ENCODE measurements at regions not wholly inside any gene's neighbourhood (a gene's known extent, or its start where the extent isn't known, plus 50 kb on each side); places are given as distances from the start of the nearest gene placed in this dataset.

DNA sequence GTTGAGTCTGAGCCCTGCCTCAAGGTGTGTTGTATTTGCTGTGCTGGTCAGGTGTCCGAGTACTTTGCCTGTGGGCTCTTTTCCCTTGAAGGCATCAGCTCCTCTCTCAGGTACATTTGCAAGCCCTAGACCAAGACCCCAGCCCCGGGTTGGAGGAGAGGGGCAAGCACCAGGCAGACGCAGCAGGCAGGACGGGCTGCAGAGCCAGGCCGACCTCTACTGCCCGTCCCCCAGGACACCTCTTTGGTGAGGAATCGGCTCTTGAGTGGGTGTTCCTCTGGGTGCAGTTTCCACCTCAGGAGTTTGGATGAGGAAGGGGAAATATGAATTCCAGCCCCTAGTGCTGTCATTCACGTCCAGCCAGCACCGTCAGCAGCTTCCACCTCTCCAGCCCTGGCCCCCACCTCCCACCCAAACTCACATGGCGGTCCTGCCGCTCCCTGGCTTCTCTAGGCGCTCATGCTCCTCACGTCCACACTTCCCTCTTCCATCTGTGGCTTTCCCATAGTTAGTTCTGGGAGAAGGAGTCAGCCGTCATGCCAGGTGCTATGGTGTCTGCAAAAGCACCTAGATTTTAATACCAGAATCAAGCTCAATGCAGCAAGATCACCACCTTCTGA, 183.9 kb downstream of the DLL1 start:
- DNase-seq (ENCODE audit: low read depth): no peak
- TF ChIP-seq, protein P1, sequence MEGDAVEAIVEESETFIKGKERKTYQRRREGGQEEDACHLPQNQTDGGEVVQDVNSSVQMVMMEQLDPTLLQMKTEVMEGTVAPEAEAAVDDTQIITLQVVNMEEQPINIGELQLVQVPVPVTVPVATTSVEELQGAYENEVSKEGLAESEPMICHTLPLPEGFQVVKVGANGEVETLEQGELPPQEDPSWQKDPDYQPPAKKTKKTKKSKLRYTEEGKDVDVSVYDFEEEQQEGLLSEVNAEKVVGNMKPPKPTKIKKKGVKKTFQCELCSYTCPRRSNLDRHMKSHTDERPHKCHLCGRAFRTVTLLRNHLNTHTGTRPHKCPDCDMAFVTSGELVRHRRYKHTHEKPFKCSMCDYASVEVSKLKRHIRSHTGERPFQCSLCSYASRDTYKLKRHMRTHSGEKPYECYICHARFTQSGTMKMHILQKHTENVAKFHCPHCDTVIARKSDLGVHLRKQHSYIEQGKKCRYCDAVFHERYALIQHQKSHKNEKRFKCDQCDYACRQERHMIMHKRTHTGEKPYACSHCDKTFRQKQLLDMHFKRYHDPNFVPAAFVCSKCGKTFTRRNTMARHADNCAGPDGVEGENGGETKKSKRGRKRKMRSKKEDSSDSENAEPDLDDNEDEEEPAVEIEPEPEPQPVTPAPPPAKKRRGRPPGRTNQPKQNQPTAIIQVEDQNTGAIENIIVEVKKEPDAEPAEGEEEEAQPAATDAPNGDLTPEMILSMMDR (IDR thresholded peaks at IDR 0.05; ENCODE audit: control insufficient read depth, insufficient read depth, low read depth, low read length, missing control alignments): no peak

DNA sequence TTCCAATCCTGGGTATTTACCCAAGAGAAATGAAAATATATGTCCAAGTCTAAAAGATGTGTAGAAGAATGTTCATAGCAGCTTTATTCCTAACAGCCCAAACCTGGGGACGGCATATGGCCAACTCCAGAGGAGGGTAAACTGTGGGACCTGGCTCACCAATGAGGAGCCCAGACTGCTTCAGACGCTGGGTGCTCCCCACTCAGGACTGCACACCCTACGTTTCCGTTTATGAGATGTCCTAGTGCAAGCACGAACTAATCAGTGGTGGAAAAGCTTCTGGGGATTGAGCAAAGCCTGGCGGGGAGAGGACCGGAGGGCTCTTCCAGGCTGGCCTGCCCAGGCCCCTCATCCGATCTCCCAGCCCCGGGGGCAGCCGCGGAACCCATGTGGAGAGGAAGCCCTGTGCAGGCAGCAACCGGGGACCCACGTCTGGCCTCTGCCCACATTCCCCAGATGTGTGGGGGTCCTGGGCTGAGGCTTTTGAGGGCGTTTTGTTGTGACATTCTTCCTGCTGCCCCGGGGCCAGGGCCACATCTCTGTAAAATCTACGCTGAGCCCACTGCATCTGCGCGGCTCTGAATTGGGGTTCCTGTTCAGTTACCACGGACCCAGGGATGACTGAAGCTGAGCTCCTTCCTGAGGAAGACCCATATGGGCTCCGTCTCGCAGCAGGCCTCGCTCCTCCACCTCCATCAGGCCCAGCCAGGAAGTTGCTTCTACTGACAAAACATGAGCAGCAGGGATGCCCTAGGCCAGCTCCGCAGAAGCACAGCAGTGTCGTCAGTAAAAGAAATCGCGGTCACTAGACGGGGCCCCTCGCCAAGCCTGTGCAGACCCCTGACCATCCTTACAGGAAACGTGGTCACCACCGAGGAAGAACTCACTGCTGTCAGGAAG, 188.0 kb downstream of the DLL1 start:
- no peak overlapping the region for H3K4me3 ChIP-seq (ENCODE audit: control insufficient read depth, low read depth, low read length)
- TF ChIP-seq, protein P1 (IDR thresholded peaks at IDR 0.05; ENCODE audit: control insufficient read depth, insufficient read depth, low read depth, low read length, missing control alignments): no peak
- DNase-seq (ENCODE audit: low read depth): no peak

More for the DNA sequence above, 183.9 kb downstream of the DLL1 start:
- H3K4me3 ChIP-seq (ENCODE audit: control insufficient read depth, low read depth, low read length): no peak overlapping the region

DNA sequence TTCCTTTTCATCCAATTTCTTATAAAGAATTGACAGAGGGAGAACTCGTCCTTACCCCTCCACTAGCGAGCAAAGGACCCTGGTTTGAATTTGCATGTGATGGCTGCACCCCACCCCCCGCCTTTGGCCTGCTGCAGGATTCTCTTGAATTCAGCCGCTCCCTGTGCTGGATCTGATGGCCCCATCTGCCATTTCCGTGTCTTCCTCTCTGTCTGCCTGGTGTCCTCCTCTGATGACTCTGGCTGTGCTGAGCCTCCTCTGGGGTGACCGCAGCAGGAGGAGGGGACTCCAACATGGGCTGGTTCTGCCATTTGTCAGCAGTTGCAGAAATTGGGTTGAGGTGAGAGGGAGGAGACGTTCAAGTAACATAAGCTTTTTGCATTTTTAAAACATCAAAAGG, 188.8 kb downstream of the DLL1 start:
- DNase-seq (ENCODE audit: low read depth): no peak
- TF ChIP-seq, protein P1 (IDR thresholded peaks at IDR 0.05; ENCODE audit: control insufficient read depth, insufficient read depth, low read depth, low read length, missing control alignments): no peak

DNA sequence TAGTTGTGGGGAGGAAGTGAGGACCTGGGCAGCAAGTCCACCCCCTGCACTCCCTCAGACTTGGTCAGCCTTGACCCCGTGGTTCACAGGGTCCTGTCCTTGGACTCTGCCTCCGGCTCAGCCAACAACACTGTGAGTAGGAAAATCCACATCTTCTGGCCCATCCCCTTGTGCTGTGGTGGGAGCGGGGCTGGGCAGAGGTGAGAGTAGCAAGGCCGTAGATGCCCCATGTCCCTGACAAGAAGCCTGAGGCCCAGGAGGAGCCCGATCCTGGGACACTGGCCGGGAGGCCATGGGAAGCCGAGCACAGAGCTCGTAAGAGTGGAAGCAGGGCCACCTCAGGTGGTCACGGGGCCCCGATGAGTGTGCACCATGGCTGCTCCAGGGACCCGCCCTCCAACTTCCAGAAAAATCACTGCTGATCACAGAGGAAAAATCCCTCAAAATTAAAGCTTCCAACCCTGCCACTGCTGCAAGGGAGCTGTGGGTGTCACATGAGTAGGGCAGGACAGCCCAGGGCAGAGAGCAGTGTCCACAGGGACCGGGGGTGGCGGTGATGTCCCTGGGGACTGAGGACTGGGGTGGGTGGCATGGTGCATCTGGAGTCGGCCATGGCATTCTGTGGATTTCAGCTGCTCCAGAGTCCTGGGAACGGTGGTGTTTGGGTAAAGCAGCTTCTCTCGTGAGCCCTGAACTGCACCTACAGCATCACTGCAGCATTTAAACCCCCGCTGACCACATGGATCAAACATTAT, 189.4 kb downstream of the DLL1 start:
- TF ChIP-seq, protein P1 (IDR thresholded peaks at IDR 0.05; ENCODE audit: control insufficient read depth, insufficient read depth, low read depth, low read length, missing control alignments): no peak
- no peak overlapping the region for H3K4me3 ChIP-seq (ENCODE audit: control insufficient read depth, low read depth, low read length)
- DNase-seq (ENCODE audit: low read depth): no peak

More for the DNA sequence above, 188.8 kb downstream of the DLL1 start:
- H3K4me3 ChIP-seq (ENCODE audit: control insufficient read depth, low read depth, low read length): no peak overlapping the region

DNA sequence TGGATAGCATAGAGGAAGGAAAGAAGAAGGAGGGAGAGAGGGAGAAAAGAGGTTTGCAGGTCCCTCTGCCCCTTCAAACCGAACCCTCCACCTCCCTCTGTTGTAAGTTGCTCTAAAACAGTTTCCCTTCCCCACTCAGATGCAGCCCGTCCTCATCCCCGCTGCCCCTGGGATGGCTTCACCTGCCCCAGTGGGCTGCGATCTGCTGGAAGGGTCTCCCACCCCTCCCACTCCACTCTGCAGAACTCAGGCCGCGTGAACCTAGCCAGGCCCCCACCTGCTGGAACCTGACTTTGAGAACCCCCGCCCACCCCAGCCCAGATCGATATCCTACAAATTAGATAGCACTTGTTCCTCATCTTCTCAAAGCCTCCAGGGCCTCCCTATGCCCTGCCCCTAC, 190.8 kb downstream of the DLL1 start:
- no peak overlapping the region for H3K4me3 ChIP-seq (ENCODE audit: control insufficient read depth, low read depth, low read length)
- TF ChIP-seq, protein P1 (IDR thresholded peaks at IDR 0.05; ENCODE audit: control insufficient read depth, insufficient read depth, low read depth, low read length, missing control alignments): no peak
- DNase-seq (ENCODE audit: low read depth): no peak

DNA sequence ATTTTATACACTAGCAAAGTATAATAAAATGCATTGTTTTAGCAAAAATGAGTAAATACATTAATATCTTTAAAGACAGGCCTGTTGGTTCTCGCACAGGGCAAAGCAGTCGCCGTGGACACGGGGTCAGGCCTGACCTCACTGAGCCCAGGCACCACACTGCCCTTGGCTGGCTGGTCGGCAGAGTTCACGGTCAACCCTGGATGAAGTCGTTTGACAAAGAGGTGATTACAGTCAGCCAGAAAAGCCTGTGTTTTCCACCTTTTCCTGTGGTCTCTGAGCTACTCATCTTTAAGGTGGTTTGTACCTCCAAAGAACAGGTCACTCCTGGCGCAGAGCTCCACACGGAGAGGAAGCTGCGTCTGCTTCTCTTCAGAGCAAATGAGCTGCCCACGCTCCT, 191.5 kb downstream of the DLL1 start:
- H3K4me3 ChIP-seq (ENCODE audit: control insufficient read depth, low read depth, low read length): no peak overlapping the region
- no peak for DNase-seq (ENCODE audit: low read depth)
- TF ChIP-seq, protein P1 (IDR thresholded peaks at IDR 0.05; ENCODE audit: control insufficient read depth, insufficient read depth, low read depth, low read length, missing control alignments): no peak
